ENCODE measurements at regions not wholly inside any gene's neighbourhood (a gene's known extent, or its start where the extent isn't known, plus 50 kb on each side); places are given as distances from the start of the nearest gene placed in this dataset.

DNA sequence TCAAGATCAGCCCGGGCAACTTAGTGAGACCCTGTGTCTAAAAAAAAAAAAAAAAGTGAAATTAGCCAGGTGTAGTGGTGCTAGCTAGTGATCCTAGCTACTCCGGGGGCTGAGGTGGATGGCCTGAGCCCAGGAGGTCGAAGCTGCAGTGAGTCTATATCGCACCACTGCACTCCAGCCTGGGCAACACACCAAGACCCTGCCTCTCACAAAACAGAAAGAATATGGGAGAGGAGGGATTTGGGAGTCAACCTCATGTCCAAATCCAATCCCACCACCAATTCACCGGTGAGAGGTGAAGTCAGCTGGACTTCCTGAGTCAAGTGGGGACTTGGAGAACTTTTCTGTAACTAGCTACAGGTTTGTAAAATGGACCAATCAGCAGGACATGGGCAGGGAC lies 80.5 kb upstream of the MFGE8 start:
- TF ChIP-seq, protein P1, sequence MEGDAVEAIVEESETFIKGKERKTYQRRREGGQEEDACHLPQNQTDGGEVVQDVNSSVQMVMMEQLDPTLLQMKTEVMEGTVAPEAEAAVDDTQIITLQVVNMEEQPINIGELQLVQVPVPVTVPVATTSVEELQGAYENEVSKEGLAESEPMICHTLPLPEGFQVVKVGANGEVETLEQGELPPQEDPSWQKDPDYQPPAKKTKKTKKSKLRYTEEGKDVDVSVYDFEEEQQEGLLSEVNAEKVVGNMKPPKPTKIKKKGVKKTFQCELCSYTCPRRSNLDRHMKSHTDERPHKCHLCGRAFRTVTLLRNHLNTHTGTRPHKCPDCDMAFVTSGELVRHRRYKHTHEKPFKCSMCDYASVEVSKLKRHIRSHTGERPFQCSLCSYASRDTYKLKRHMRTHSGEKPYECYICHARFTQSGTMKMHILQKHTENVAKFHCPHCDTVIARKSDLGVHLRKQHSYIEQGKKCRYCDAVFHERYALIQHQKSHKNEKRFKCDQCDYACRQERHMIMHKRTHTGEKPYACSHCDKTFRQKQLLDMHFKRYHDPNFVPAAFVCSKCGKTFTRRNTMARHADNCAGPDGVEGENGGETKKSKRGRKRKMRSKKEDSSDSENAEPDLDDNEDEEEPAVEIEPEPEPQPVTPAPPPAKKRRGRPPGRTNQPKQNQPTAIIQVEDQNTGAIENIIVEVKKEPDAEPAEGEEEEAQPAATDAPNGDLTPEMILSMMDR (IDR thresholded peaks at IDR 0.05) = no peak
- no peak for TF ChIP-seq POLR2AphosphoS5 (IDR thresholded peaks at IDR 0.05; ENCODE audit: low read depth, low read length)
- no peak for TF ChIP-seq SIN3A (IDR thresholded peaks at IDR 0.05; ENCODE audit: borderline replicate concordance, insufficient read depth, low read depth, low read length)
- TF ChIP-seq TCF7L2 (IDR thresholded peaks at IDR 0.05; ENCODE audit: low read depth, low read length) = no peak
- TF ChIP-seq, protein P2, sequence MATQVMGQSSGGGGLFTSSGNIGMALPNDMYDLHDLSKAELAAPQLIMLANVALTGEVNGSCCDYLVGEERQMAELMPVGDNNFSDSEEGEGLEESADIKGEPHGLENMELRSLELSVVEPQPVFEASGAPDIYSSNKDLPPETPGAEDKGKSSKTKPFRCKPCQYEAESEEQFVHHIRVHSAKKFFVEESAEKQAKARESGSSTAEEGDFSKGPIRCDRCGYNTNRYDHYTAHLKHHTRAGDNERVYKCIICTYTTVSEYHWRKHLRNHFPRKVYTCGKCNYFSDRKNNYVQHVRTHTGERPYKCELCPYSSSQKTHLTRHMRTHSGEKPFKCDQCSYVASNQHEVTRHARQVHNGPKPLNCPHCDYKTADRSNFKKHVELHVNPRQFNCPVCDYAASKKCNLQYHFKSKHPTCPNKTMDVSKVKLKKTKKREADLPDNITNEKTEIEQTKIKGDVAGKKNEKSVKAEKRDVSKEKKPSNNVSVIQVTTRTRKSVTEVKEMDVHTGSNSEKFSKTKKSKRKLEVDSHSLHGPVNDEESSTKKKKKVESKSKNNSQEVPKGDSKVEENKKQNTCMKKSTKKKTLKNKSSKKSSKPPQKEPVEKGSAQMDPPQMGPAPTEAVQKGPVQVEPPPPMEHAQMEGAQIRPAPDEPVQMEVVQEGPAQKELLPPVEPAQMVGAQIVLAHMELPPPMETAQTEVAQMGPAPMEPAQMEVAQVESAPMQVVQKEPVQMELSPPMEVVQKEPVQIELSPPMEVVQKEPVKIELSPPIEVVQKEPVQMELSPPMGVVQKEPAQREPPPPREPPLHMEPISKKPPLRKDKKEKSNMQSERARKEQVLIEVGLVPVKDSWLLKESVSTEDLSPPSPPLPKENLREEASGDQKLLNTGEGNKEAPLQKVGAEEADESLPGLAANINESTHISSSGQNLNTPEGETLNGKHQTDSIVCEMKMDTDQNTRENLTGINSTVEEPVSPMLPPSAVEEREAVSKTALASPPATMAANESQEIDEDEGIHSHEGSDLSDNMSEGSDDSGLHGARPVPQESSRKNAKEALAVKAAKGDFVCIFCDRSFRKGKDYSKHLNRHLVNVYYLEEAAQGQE (IDR thresholded peaks at IDR 0.05; ENCODE audit: insufficient read depth in 1 of 2, low read depth in 2 of 2, low read length in 1 of 2) = no peak

Data from Panc1 (cell line).